GM19467 (cell line): ENCODE measurements at regions not wholly inside any gene's neighbourhood (a gene's known extent, or its start where the extent isn't known, plus 50 kb on each side); places are given as distances from the start of the nearest gene placed in this dataset.

ENCODE experiments used
- ATAC-seq: cut with Tn5 transposase; IDR thresholded peaks from one replicate; pipeline ENCODE4 v1.9.1; 2021; ENCODE audit warnings: mild to moderate bottlenecking, moderate library complexity; ENCODE audit not compliant: unreplicated experiment

DNA sequence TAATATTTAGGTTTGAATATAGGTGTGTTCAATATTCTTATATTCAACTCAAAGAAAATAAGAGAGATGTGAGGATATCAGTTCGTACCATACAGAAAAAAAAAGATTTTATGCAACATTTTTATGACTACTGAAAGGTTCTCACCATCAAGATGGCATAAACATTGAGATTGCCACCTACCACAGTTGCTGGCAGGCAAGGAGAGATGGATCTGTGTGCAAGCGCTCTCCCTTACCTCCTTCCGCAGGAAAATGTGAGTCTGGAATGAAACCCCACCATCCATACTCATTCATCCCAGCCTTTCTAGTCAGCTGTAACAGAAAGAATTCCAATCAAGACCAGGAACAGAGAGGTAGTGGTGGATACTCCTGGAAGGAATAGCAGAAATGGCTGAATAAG lies 376.9 kb downstream of the PPP3CA start:
- ATAC-seq = no peak

DNA sequence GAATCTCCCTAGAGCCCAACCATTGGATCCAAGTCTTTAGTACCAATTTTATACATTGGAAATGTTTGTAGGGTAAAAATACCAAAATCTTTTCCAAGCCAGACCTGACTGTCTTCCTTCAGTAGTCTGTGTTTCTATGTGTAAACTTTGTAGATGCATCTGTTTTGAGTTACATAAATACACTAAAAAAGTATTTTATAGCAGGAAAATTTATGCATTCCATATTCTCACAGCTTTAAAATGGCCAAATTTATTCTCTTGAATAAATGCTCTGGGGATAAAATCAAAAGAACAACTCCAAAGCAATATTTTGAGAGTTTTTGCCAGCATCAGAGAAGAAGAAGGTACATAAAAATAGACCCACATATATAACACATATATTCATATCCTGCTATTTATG lies 377.4 kb downstream of the PPP3CA start:
- ATAC-seq = no peak

DNA sequence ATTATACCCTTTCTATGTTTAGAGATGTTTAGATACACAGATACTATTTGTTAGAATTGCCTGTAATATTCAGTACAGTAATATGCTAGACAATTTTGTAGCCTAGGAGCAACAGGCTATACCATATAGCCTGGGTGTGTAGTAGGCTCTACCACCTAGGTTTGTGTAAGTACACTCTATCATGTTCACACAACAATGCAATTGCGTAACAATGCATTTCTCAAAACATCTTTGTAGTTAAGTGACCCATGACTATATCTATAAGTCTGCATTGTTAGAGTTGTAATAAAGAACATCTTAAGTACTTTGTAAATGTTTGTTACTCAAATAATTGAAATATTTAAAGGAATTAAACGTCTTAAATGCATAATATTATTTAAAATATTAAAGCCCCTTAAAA lies 379.3 kb downstream of the PPP3CA start:
- ATAC-seq = no peak

DNA sequence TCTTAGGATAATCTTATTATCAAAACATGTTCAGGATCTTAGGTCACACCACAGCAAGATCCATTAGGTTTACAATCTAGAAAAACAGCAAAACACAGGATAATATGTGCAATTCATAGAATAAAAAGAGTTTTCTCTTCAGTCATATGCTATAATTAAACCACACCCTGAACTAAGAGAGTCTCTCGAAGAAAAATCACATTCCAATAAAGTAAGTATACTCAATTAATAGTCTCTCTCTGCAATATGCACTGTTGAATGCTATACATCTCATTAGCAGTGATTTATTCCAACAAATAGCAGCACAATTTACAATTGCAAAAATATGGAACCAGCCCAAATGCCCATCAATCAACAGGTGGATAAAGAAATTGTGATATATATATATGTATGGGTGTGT lies 383.7 kb downstream of the PPP3CA start:
- no peak for ATAC-seq

DNA sequence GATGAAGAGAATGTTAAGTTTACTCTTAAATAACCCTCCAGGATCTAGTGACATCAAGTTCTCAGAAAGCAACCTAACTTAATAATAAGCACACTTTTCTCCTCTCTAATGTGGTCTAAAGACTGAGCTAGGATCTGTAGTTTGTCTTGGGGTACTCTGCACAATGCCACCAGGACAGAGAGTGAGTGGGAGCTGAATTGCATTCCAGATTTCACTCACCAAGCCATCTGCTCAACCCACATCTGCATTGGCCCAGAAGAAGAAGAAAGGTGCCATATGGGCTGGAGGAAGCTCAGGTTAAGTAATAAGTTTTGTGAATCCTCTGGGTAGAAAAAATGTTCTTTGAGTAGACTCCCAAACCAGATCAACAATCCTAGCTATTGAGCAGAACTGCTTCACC lies 384.6 kb downstream of the PPP3CA start:
- no peak for ATAC-seq

DNA sequence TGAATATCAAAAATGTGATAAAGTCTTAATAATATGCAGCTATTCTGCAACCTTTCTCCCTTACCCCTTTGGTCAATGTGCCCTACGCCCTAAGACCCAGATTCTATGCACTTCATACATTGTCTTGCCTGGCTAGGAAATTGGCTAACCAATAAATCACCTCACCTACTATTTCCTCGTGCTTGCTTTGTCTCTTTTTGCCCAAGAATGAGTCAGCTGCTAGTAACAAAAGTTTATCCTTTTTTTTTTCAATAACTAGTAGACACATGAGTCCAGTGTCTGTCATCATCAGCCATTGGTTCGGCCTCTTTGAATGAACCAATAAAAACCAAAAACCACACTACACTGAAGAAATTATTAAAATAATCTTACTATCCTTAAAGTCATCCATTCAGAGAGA lies 387.1 kb downstream of the PPP3CA start:
- no peak for ATAC-seq

DNA sequence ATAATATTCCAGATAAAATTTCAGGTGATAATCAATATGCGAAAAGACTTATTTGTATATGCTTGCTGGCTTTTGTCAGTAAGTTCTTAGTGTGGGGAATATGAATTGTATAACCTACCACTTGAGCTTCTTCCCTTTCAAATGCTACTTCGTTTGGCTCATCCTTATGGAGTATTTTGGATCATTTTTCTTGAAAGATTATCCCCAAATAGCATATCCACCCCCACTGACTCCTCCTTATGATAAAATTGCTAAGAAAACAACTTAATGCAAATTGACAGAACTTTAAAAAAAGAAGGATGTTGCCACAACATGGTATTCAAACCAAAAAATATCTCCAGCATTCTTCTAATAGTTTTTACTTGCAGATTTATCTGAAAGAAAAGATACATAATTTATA lies 393.3 kb downstream of the PPP3CA start:
- no peak for ATAC-seq

DNA sequence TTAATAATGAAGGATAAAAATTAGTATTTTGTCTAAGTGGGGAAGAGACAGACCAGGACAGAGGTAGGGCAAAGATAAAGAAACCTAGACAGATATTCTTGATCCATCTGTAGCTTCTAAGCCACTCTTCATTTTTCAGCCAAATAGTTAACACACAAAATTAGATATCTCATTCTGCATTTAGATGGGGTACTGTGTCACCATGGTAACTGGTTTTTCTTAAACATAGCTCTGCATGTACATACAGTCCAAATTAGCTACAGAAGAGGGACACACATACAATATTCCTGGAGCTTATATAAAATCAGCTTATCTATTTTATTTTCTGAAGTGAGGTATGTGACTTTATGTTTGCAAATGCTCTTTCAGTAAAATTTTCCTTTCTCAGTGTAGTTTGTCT lies 393.7 kb downstream of the PPP3CA start:
- ATAC-seq = no peak

DNA sequence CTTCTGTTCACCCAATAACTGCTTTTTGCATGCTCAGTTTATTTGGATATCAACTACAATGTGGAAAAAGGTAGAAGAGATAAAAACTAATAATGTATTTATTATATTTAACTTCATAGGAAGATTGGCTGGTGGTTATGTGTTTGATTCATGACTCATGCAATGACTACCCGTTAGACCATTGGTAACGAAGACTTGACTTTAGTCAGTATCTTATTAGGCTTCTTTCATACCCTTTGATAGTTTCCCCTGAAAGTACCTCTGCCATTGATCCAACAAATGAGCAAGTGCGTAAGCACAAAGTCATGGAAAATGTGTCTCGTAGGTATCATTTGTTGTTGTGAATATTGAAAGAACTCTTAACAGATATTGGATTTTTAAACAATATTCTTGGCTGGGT lies 394.7 kb downstream of the PPP3CA start:
- ATAC-seq = no peak

DNA sequence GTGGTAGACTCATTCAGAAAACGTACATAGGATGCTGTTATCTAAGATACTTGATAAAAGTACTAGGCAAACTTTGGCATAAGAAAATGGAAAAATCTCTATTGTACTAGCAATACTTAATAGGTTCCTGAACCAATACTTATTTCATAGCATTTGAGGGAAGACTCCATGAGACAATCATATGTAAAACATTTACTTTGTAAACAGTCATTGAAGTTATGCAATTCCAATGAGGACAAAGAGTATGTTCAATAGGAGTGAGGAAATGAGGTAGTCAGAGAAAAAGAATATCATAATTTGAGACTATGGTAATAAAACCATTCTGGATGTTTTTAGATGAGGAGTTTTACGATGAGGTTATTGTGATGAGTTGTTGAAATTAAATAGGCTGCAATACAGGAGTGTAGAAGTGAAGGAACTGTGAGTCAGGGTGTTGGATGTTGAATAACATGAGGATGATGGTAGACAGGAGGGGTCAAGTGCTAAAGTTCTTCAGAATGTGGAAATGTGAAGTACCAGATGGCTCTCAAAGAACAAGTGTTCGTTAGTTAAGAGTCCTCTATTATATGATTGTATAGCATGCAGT lies 397.9 kb downstream of the PPP3CA start:
- no peak for ATAC-seq

DNA sequence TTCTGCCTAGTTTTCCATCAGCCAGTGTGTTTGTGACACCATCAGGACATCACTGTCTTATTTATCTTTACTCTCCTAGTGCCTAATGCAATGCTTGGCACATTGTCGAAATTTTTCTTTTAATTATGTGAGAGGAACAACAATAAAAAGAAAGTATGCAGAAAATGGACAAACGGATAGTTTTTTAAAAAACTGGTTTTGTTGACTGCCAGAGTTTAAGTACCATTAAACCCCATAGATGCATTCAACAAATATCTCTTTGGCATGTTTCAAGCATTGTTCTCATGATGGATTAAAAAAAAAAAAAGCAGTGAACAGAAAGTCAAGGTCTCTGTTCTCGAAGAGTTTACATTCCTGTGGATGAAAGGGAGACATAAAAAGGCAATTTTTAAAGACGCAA lies 398.4 kb downstream of the PPP3CA start:
- no peak for ATAC-seq

DNA sequence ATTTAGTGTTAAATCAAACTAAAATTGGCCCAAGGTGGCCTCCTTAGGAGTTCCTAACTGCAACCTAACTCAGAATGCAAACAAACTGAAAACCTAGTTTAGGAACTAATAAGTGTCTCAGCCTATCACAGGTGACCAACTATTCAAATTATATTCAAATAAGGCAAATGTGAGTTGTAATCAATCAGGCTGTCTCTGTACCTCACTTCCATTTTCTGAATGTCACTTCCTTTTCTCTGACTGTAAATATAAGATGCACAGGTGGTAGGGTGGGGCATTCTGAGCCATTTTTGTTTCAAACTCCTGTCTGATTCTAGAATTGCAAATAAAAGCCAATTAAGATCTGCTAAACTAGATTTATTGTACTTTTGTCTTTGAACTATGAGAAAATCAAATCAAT lies 401.5 kb downstream of the PPP3CA start:
- no peak for ATAC-seq

DNA sequence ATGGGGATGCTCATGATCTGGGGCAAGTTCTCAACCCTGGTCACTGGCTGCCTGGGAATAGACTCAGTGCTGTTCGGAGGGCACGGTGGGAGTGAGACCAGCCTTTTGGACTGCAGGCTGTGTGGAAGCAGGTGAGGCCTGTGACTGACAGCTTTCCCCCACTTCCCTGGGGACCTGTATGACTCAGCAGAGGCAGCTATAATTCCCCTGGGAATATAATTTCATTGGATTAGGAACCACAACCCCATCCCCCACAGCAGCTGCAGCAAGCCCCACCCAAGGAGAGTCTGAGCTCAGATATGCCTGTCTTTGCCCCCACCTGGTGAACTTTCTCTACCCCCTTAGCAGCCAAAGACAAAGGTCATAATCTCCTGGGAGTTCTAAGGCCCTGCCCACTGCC lies 408.6 kb downstream of the PPP3CA start:
- ATAC-seq = no peak

DNA sequence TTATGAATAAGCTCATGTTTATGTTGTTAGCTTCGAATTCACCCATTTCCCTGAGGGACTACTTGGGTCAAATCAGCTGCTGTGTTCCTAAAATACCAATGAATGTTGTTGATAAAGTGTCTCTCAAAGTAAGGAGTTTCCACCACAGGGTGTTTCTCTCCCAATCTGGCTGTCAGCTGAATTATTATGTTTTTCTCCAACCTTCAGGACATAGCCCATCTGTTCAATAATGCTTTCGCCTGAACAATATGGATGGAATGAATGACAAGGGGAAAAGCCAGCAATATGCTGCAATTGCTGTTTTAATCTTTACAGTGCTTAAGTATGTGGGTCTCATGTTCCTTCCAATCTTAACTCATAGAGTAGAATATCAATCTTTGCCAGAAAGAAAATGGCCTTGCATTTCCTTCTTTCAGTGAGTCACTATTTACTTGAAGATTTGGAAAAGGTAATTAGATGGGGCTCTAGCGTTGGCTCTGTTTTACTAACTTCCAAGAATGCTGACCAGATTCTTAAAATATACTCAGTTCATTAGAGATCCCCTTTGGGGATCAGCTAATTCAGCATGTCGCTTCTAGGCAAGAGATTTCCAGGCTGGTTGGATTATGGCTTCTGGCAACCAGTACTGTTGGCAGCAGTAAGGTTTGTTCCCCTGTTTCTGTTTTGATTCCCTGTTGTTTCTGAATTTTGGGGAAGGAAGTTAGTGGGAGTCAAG lies 410.5 kb downstream of the PPP3CA start:
- no peak for ATAC-seq

DNA sequence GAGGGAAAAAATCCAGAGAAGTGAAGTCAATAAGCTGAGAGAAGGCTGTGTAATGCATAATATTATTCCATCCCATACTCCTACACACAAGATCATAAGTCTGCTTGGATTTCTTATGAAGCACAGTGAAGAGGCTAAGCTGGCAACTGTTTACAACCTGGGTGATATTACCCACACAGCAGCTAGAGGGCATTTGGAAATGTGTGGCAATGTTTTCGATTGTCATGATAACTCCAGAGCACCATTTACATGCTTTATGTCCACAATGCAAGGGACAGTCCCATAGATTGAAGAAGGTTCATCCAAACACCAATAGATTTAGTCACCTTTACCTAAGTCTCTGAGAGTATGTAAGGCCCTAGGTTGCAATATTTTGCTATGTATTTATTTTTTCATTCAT lies 412.2 kb downstream of the PPP3CA start:
- ATAC-seq = no peak

DNA sequence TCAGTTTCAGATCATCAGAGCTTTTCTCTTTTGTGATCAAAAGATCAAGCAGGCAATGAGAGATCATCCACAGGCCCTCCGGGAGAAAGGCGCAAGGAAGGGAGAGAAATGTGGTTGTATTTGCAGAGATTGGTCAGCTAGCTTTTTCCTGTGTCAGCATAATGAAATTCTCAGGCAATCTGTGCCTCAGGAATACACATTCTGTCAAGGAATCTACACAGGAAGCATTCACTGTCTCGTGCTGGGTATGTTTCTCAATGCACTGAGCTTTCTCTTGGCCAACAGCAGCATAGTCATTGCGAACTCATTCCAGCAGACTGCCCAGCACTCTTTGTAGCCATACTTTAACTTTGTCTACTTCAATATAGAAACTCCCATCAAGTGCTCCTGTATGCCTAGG lies 413.7 kb downstream of the PPP3CA start:
- no peak for ATAC-seq

DNA sequence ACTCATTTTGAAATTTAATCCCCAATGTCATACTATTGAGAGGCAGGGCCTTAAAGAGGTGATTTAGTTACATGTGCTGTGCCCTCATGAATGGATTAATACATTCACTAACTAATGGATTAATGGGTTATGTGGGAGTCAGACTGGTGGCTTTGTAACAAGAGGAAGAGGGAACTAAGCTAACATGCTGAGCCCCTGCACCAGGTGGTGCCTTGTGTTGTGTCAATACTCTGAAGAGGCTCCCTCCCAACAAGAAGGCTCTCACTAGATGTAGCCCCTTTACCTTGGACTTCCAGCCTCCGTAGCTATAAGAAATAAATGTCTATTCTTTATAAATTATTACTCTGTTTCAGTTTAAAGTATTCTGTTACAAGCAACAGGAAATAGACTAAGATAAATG lies 411.9 kb upstream of the EMCN start:
- no peak for ATAC-seq

DNA sequence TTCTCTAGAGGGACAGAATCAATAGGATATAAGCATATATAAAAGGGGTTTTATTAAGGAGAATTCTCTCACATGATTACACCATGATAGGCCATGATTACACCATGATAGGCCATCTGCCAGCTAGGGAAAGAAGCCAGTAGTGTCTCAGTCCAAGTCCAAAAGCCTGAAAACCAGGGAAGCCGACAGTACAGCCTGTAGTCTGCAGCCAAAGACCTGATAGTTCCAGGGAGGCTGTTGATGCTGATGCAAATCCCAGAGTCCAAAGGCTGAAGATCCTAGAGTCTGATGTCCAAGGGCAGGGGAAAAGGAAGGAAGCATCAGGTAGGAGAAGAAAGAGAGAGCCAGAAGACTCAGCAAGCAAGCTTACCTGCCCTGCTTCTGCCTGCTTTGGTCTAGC lies 411.3 kb upstream of the EMCN start:
- no peak for ATAC-seq

DNA sequence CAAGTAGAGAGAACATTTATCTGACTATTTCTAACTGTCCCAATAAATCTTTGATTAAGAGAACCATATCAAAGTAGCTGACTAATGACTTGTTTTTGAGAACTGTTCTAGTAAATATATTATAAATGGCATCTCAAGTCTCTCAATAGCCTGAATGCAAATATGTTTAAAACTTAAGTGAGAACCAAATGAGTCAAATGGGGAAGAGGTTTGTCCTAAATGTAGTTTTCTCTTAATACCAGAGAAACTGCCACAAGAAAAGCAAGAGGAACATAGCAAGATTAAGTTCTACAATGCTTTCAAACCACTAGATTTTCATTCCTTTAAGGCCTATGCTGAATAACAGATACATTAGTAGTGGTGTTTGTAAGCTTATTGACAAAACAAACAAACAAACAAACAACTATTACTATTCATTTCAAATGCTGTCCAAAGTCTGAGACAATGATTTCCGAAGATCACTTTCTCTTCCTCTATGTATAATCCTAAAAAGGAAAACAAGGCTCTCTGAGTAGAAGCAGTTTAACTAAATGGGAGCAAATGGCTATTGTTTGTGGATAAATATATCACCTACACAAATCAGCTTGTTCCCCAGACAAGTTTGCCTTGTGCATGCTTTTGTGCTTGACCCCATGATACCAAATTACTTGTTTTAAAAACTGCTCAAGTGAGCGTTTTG lies 408.4 kb upstream of the EMCN start:
- ATAC-seq = no peak

DNA sequence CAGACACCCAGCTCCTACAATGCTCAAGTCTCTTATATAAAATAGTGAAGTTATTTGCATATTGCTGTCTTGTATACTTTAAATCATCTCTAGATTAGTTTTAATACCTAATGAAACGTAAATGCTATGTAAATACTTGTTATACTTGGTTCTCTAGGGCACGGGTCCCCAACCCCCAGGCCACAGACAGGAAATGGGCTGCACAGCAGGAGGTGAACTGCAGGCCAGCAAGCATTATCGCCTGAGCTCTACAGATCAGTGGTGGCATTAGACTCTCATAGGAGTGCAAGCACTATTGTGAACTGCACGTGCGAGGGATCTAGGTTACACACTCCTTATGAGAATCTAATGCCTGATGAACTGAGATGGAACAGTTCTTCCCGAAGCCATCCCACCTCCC lies 395.9 kb upstream of the EMCN start:
- no peak for ATAC-seq

DNA sequence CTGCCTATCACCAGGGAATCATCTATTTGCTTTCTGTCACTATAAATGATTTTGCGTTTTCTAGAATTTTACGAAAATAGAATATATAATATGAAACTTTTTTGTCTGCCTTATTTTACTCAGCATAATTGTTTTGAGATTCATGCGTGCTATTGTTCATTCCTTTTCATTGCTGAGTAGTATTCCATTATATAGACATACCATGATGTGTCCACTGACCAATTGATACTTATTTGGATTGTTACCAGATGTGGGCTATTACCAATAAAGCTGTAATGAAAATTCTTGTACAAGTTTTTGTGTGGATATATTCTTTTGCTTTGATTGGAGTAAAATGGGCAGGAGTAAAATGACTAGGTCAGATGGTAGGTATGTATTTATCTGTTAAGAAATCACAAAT lies 390.7 kb upstream of the EMCN start:
- ATAC-seq = no peak
